ENCODE measurements at regions not wholly inside any gene's neighbourhood (a gene's known extent, or its start where the extent isn't known, plus 50 kb on each side); places are given as distances from the start of the nearest gene placed in this dataset.

DNA sequence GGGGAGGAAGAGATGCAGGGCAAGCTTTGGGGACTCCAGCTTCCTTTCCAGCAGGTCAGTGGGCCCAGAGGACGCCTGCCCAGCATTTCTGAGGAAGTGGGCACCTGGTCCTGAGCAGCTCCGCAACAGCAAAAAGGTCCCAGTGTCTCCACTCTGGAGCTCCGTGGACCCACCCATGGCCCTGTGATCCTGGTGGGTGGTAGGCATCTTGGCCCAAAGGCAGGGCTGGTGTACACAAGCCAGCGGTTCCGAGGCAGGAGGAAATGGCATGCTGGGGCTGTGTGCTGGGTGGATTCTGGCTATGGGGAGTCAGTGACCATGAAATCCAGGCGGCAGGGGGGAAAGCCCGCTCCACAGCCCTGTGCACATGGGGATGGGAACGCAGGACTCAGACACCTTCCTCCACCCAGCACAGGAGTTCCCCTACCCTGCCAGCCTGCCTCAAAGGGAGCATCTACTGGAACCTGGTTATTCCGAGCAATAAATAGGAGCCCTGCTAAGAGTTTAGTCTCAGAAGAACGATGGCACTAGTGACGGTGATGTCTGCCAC lies 206.0 kb downstream of the GLI2 start:
- TF ChIP-seq, protein P1, sequence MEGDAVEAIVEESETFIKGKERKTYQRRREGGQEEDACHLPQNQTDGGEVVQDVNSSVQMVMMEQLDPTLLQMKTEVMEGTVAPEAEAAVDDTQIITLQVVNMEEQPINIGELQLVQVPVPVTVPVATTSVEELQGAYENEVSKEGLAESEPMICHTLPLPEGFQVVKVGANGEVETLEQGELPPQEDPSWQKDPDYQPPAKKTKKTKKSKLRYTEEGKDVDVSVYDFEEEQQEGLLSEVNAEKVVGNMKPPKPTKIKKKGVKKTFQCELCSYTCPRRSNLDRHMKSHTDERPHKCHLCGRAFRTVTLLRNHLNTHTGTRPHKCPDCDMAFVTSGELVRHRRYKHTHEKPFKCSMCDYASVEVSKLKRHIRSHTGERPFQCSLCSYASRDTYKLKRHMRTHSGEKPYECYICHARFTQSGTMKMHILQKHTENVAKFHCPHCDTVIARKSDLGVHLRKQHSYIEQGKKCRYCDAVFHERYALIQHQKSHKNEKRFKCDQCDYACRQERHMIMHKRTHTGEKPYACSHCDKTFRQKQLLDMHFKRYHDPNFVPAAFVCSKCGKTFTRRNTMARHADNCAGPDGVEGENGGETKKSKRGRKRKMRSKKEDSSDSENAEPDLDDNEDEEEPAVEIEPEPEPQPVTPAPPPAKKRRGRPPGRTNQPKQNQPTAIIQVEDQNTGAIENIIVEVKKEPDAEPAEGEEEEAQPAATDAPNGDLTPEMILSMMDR (IDR thresholded peaks at IDR 0.05) = no peak
- H2AFZ ChIP-seq = no peak overlapping the region

DNA sequence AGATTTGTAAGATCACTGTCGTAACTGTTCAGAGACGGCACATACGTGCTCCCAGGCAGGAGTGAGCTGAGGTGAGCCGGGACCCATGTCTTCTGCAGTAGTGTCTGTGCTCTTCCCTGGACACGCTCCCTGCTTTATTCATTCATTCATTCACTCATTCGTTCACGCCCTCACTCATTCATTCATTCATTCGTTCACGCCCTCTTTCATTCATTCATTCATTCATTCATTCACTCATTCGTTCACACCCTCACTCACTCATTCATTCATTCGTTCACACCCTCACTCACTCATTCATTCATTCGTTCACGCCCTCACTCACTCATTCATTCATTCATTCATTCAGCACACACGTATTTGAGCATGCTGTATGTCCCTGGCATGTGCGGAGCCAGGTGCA lies 207.0 kb downstream of the GLI2 start:
- Histone ChIP-seq H3K27ac (no peak overlapping the region), H3K9me3 (ENCODE audit: control insufficient read depth, low read length) (no peaks in the 10 kb centered on the region), H3K79me2 (no peaks in the 10 kb centered on the region), H2AFZ (no peak overlapping the region), H3K4me3 (ENCODE audit: low read depth, low read length) (no peak overlapping the region), H3K36me3 (ENCODE audit: control insufficient read depth, insufficient read depth, low read length) (no peaks in the 10 kb centered on the region), H3K9ac (no peak overlapping the region), H3K4me1 (no peaks in the 10 kb centered on the region), H3K4me2 (ENCODE audit: low read length) (no peak overlapping the region), H3K27me3 (ENCODE audit: control insufficient read depth, insufficient read depth, low read length) (no peaks in the 10 kb centered on the region)
- TF ChIP-seq, protein P1 (IDR thresholded peaks at IDR 0.05) = no peak

More for the DNA sequence above, 206.0 kb downstream of the GLI2 start:
- H3K36me3 ChIP-seq (ENCODE audit: control insufficient read depth, insufficient read depth, low read length) = no peaks in the 10 kb centered on the region
- H3K4me2 ChIP-seq (ENCODE audit: low read length) = no peak overlapping the region
- H3K79me2 ChIP-seq = no peaks in the 10 kb centered on the region
- H3K9ac ChIP-seq = no peak overlapping the region
- no peaks in the 10 kb centered on the region for H3K27me3 ChIP-seq (ENCODE audit: control insufficient read depth, insufficient read depth, low read length)
- H3K9me3 ChIP-seq (ENCODE audit: control insufficient read depth, low read length) = no peaks in the 10 kb centered on the region
- H3K27ac ChIP-seq = no peak overlapping the region
- H3K4me3 ChIP-seq (ENCODE audit: low read depth, low read length) = no peak overlapping the region
- no peaks in the 10 kb centered on the region for H3K4me1 ChIP-seq

DNA sequence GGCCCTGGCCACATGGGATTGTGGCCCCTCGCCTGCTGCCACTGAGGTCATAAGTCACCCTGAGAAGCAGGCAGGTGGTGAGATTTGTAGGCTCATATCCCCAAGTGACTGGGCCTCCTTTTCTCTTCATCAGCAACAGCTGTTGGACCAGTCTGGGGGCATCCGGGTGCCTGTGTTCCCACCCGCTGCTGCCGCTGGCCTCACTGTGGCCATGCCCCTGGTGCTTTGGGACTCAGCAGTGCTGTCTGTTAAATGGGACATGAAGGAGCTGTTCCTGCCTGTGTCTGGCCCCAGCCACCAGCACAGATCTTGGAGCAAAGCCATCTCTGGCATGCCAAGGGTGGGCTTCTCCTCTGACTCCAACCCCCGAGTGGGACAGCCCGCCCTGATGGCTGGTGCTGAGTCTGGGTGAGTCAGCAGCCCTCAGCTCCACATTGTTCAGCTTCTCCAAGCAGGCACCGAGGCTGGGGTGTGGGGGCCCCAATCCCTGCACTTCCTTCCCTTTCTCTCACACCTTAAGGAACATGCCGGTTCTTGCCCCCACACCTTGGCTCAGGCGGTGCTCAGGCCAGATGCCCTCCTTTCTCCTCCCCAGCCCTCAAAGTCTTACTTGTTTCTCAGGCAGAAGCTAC lies 207.9 kb downstream of the GLI2 start:
- no peak overlapping the region for H3K9ac ChIP-seq
- H3K79me2 ChIP-seq = no peaks in the 10 kb centered on the region
- no peak overlapping the region for H3K4me3 ChIP-seq (ENCODE audit: low read depth, low read length)
- H3K9me3 ChIP-seq (ENCODE audit: control insufficient read depth, low read length) = no peaks in the 10 kb centered on the region
- no peak overlapping the region for H3K4me2 ChIP-seq (ENCODE audit: low read length)
- H3K27ac ChIP-seq = no peak overlapping the region
- TF ChIP-seq, protein P1 (IDR thresholded peaks at IDR 0.05) = no peak
- H3K4me1 ChIP-seq = no peaks in the 10 kb centered on the region
- no peaks in the 10 kb centered on the region for H3K27me3 ChIP-seq (ENCODE audit: control insufficient read depth, insufficient read depth, low read length)
- no peak overlapping the region for H2AFZ ChIP-seq
- no peaks in the 10 kb centered on the region for H3K36me3 ChIP-seq (ENCODE audit: control insufficient read depth, insufficient read depth, low read length)

DNA sequence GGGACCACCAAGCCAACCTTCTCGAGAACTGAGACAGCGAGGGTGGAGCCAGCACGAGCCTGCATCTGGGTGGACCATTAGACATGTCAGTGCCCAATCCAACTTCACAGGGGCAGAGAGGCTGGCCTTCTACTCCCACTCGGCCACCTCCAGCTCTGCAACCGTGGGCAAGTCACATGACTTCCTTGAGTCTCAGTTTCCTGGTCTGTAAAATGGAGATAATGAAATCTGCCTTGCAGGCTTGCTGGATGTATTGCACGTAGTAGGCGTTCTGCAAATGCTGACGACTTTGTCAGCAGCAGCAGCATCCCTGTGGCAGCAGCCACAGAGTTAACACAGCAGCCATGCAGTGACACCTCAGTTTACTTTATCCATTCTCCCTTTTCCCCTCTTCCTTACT lies 208.9 kb downstream of the GLI2 start:
- Histone ChIP-seq H3K27me3 (ENCODE audit: control insufficient read depth, insufficient read depth, low read length) (no peaks in the 10 kb centered on the region), H3K4me3 (ENCODE audit: low read depth, low read length) (no peak overlapping the region), H3K4me2 (ENCODE audit: low read length) (no peak overlapping the region), H3K27ac (no peak overlapping the region), H3K9me3 (ENCODE audit: control insufficient read depth, low read length) (no peaks in the 10 kb centered on the region), H3K79me2 (no peaks in the 10 kb centered on the region), H3K4me1 (peaks cover 7% of the 10 kb centered on the region), H3K36me3 (ENCODE audit: control insufficient read depth, insufficient read depth, low read length) (no peaks in the 10 kb centered on the region), H3K9ac (no peak overlapping the region), H2AFZ (no peak overlapping the region)
- TF ChIP-seq, protein P1 (IDR thresholded peaks at IDR 0.05) = no peak

DNA sequence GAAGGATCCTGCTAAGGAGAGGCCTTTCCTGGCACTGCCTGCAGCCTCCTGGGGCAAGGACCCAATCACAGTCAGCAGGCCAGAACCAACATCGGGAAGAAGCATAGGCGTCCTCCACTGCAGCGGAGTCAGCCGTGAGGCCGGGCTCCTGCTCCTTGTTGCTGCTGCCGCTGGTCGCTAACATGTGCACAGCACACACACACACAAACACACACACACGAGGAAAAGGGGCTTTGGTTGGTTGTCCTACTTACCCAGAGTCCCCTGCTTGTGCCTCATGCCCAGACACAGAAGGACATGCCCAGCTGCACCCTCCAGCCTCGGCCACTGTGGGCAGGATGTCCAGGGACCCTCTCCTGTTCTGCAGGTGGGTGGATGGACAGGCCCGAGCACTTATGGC lies 209.4 kb downstream of the GLI2 start:
- Histone ChIP-seq H3K9ac (no peak overlapping the region), H3K36me3 (ENCODE audit: control insufficient read depth, insufficient read depth, low read length) (no peaks in the 10 kb centered on the region), H2AFZ (no peak overlapping the region), H3K79me2 (no peaks in the 10 kb centered on the region), H3K4me3 (ENCODE audit: low read depth, low read length) (no peak overlapping the region), H3K4me2 (ENCODE audit: low read length) (no peak overlapping the region), H3K27me3 (ENCODE audit: control insufficient read depth, insufficient read depth, low read length) (no peaks in the 10 kb centered on the region), H3K4me1 (peaks cover 10% of the 10 kb centered on the region), H3K9me3 (ENCODE audit: control insufficient read depth, low read length) (no peaks in the 10 kb centered on the region), H3K27ac (no peak overlapping the region)
- TF ChIP-seq, protein P1 (IDR thresholded peaks at IDR 0.05) = no peak

All from parathyroid adenoma (tissue), 2 donors.